IMR-90 (cell line): ENCODE measurements at regions not wholly inside any gene's neighbourhood (a gene's known extent, or its start where the extent isn't known, plus 50 kb on each side); places are given as distances from the start of the nearest gene placed in this dataset.

Source experiments
- BHLHE40 ChIP-seq: fragments of 150-350 bp; IDR thresholded peaks from 2 replicates; pipeline ENCODE4 v1.6.1; 2016; ENCODE audit warnings: mild to moderate bottlenecking, low read depth, low read length
- CEBPB ChIP-seq: IDR thresholded peaks from 2 replicates; pipeline ENCODE4 v1.6.1; 2012; ENCODE audit warnings: low read depth, low read length, improper control_type of control experiment
- CHD1 ChIP-seq: IDR thresholded peaks from 2 replicates; pipeline ENCODE4 v1.6.1; 2012; ENCODE audit warnings: low read depth, low read length, improper control_type of control experiment
- FOS ChIP-seq: fragments of 150-350 bp; IDR thresholded peaks from 2 replicates; pipeline ENCODE4 v1.6.1; 2016; ENCODE audit warnings: low read depth, low read length
- MAFK ChIP-seq: IDR thresholded peaks from 2 replicates; pipeline ENCODE4 v1.6.1; 2012; ENCODE audit warnings: low read depth, low read length, improper control_type of control experiment
- MAZ ChIP-seq: IDR thresholded peaks from 2 replicates; pipeline ENCODE4 v1.6.1; 2012; ENCODE audit warnings: low read depth, mild to moderate bottlenecking, low read length, improper control_type of control experiment, moderate library complexity, borderline replicate concordance
- MXI1 ChIP-seq: IDR thresholded peaks from 2 replicates; pipeline ENCODE4 v1.6.1; 2012; ENCODE audit warnings: low read depth, mild to moderate bottlenecking, low read length, moderate library complexity, borderline replicate concordance
- POLR2A ChIP-seq: IDR thresholded peaks from 2 replicates; pipeline ENCODE4 v1.6.1; 2012; ENCODE audit warnings: mild to moderate bottlenecking, low read depth, low read length
- RAD21 ChIP-seq: IDR thresholded peaks from 2 replicates; pipeline ENCODE4 v1.6.1; 2012; ENCODE audit warnings: low read length, improper control_type of control experiment
- RCOR1 ChIP-seq: IDR thresholded peaks from 2 replicates; pipeline ENCODE4 v1.6.1; 2012; ENCODE audit warnings: mild to moderate bottlenecking, low read length, improper control_type of control experiment; ENCODE audit not compliant: insufficient replicate concordance
- SMC3 ChIP-seq: fragments of 150-350 bp; IDR thresholded peaks from 2 replicates; pipeline ENCODE4 v1.6.1; 2016; ENCODE audit warnings: low read depth, mild to moderate bottlenecking, antibody characterized with exemption, low read length, moderate library complexity
- USF2 ChIP-seq: fragments of 150-350 bp; IDR thresholded peaks from 2 replicates; pipeline ENCODE4 v1.6.1; 2017; ENCODE audit warnings: mild to moderate bottlenecking, antibody characterized with exemption, low read length, low read depth
- TF ChIP-seq, protein P1 (sequence below): conservative IDR thresholded peaks from 2 replicates; pipeline ENCODE4 v1.5.1; 2012; ENCODE audit warnings: mild to moderate bottlenecking, low read depth, low read length, improper control_type of control experiment
- TF ChIP-seq, protein P2 (sequence below): fragments of 150-350 bp; IDR thresholded peaks from 2 replicates; pipeline ENCODE4 v1.6.1; 2016; ENCODE audit warnings: low read depth, mild to moderate bottlenecking, low read length, moderate library complexity, borderline replicate concordance

GRCh38 chr4:3648731-3649130, 116.5 kb upstream of the LRPAP1 start:
- TF ChIP-seq RAD21, result no peak
- TF ChIP-seq, protein P1, sequence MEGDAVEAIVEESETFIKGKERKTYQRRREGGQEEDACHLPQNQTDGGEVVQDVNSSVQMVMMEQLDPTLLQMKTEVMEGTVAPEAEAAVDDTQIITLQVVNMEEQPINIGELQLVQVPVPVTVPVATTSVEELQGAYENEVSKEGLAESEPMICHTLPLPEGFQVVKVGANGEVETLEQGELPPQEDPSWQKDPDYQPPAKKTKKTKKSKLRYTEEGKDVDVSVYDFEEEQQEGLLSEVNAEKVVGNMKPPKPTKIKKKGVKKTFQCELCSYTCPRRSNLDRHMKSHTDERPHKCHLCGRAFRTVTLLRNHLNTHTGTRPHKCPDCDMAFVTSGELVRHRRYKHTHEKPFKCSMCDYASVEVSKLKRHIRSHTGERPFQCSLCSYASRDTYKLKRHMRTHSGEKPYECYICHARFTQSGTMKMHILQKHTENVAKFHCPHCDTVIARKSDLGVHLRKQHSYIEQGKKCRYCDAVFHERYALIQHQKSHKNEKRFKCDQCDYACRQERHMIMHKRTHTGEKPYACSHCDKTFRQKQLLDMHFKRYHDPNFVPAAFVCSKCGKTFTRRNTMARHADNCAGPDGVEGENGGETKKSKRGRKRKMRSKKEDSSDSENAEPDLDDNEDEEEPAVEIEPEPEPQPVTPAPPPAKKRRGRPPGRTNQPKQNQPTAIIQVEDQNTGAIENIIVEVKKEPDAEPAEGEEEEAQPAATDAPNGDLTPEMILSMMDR, result no peak
- no peak for TF ChIP-seq CEBPB
- TF ChIP-seq MAFK, result no peak
- TF ChIP-seq SMC3, result no peak
- no peak for TF ChIP-seq BHLHE40
- TF ChIP-seq MAZ, result no peak
- no peak for TF ChIP-seq POLR2A
- no peak for TF ChIP-seq USF2
- TF ChIP-seq MXI1, result no peak
- TF ChIP-seq, protein P2, sequence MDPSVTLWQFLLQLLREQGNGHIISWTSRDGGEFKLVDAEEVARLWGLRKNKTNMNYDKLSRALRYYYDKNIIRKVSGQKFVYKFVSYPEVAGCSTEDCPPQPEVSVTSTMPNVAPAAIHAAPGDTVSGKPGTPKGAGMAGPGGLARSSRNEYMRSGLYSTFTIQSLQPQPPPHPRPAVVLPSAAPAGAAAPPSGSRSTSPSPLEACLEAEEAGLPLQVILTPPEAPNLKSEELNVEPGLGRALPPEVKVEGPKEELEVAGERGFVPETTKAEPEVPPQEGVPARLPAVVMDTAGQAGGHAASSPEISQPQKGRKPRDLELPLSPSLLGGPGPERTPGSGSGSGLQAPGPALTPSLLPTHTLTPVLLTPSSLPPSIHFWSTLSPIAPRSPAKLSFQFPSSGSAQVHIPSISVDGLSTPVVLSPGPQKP, result no peak
- TF ChIP-seq CHD1, result no peak
- no peak for TF ChIP-seq FOS
- TF ChIP-seq RCOR1, result no peak
